Fibroblast of gingiva (primary cell): ENCODE measurements at regions not wholly inside any gene's neighbourhood (a gene's known extent, or its start where the extent isn't known, plus 50 kb on each side); places are given as distances from the start of the nearest gene placed in this dataset.

Experiments used
- DNase-seq: peaks from one replicate; pipeline ENCODE4 v3.0.0-alpha.2; 2011; ENCODE audit warnings: low read depth

DNA sequence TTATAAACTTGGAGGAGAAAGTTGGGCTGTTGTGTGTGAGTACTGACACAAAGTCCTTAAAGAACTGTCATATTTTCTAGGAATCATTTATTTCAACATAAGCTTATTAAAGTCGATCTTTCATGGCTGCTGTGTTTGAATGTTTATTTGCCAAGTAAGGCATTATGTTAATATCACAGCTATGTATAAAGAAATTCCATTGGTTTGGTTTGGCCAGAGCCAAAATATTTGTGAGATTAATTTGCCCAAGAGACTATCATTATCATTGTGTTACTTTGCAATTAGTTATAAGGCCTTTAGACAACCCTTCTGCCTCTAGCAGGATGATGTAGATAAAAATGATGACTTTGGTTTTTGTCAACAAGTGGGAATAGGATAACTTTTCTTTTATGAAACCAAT, 240.6 kb upstream of the NT5C1B start:
- DNase-seq = peak; percentile 39

DNA sequence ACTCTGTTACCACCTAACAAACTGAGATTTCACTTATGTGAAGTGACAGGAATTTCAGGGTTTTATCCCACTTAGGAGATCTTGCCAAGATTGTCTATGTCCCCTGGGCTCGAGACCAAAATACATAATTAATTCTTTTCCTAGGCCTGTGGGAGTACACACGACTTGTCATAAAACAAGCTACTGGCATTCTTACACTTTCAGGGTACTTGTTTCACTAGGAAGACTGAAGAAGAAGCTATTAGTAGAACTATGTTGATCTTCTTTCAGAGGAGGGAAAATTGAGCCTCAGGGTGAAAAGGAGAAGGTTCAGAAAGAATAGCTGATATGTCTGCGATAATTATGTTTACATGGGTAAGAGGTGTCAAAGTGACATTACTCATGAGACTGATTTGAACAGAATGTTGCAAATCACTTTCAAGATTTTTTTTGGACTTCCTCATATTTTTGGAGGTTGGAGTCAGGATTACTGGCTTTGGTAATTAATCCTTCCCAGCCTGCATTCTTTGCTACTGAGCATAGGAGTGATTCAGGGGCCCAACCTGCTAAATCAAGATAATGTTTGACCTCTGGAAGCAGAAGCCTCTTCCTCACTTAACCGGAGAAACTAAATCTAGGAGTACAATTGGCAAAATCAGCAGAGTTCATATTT, 240.0 kb upstream of the NT5C1B start:
- DNase-seq = peak; percentile 27

DNA sequence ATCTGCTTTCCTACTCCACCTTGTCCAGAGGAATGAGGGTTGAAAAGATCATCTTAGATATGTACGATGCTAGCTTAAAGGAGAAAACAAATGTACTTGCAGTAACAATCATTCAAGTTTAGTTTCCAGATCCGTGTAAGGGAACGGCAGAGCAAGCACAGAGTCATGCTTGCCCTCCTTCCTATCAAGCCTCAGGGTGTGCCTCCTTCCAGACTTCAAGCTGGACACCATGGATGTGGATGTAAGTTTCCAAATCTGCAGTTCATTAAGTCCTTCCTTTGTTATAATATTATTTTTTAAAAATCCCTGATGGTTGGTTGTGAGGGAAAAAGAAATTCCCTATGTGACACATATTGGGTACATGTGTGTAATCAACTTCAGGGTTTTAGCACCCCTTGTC, 238.9 kb upstream of the NT5C1B start:
- no peak for DNase-seq

DNA sequence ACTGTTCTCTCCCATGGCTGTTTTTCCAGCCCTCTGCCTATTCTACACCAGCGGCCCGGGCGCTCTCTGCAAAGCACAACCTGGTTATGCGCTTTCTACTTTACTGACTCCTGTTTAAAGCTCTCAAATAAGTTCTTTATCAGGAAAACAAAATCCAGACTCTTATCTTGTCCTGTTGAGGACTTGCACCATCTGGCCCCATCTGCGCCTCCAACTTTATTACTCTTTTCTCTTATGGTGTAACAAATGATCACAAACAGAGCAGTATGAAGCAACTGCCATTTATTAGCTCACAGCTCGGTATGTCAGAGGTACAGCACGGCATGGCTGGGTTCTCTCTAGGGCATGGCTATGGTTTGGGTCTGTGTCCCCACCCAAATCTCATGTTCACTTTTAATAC, 236.5 kb upstream of the NT5C1B start:
- no peak for DNase-seq

DNA sequence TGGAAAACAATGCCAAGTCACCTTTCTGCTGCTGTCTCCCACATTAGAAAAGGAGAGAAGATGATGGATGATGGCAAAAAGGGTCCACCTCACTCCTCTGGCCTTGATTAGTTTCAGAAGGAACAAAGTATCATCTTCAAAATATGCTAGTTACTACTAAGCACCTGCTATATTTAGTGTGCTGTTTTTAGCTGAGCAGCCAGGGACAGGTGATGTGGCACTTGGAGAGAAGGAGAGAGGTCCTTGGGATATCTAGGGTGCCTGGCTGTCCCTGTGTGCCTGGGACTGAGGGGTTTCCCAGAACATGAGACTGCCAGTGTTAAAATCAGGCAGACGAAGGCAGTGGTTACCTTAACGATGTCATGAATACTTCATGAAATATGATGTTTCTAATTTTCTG, 235.5 kb upstream of the NT5C1B start:
- no peak for DNase-seq

DNA sequence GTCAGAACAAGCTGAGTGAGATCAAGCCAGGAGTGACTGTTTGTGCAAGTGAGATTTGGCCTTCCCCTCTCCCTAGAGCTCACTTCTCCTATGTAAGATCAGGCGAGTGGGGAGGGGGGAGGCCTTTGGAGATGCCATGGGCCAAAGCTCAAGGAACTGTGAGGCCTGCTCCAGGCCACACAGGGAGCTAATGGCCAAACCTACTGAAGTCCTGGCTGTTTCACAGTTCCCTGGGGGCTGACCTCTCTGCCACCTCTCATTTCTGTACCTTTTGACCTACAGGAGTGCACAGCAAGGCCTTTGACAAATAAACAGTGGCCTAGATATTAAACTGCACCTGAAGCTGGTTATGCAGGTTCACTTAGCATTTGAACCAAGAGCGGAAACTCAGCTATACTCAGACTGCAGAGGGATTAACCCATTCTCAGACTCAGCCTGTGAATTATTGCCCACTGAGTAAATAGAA, 235.0 kb upstream of the NT5C1B start:
- no peak for DNase-seq

DNA sequence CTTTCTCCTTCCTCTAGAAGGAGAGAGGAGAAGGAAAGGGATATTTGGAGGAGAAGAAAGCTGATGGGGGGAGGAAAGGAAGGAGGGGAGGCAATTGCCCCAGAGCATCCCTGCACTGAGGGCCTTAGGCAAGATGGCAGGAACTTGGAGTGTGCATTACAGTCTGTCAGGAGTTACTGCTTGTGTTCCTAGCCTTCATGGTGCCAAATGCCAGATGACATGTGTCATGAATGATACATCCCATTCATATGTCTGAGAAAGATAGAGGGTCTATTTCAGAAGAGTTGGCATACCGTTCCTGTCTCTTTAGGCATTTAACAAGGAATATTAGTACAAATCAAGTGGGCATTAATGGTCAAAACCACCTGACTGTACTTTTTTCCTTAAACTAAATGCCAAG, 232.1 kb upstream of the NT5C1B start:
- DNase-seq = no peak

DNA sequence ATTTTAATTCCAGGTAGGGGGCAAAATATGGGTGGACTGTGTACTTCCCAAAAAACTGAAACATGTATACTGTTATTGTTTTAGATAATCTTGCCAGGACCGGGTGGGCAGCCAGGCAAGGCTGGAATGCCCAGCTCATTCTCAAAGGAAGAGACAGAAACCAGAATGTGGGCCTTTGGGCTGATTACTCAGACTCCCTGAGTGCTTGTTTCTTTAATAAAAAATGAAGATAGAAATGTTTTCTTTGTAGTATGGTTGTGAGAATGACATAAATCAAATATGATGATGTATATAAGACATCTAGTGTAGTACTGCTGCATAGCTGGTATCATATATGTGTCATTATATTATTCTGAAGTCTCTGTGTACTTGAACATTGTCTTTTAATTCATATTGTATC, 231.6 kb upstream of the NT5C1B start:
- no peak for DNase-seq

DNA sequence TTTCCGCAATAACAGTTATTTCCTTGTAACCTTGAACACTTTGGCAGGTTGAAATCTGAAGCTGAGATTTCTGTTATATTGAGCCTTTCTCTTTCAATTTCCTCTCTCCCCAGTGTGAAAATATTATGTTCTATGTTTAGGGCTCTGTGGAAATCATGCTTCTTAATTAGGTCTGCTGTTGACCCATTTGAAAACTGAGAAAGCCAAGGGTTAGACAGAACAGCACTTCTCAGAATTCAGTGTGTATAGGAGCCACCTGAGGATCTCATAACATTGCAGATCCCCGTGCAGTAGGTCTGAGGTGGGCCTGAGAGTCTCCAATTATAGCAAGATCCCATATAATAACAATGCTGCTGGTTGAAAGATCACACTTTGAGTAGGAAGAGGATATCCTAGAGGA, 230.2 kb upstream of the NT5C1B start:
- DNase-seq = no peak

DNA sequence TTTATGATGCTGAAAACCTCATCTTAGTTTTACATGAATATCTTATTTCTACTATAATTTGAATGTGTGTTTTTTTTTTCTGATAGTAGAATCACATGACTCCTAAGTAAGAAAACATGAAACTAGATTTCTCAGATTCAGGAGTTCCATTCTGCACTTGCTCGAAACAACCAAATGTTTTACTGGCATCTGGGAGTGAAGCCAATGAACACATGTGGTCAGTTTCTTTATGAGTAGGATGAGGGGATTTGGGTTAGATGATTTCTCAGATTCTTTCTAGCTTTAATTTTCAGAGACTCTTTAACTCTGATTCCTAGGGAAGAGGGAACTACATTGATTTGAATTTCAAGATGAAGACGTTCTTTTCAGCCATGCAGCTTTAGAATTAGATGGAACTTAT, 225.0 kb upstream of the NT5C1B start:
- DNase-seq = peak; percentile 36

DNA sequence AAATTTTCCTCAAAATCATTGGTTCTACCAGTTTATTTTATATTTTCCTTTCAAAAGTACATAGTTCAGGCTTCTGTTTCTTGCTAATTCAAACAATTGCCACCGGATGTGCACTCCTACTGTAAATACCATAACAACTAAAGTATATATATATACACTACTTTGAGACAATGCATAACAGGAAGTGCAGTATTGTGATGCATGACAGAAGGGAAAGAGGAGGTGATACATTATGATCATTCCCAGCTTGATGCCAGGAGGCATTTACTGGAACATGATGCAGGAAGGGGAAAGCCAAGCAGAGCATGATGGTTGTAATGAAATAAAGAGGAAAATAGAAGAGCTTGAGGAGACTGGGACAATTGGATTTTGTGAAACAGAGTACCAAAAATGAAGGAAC, 215.2 kb upstream of the NT5C1B start:
- DNase-seq = no peak

DNA sequence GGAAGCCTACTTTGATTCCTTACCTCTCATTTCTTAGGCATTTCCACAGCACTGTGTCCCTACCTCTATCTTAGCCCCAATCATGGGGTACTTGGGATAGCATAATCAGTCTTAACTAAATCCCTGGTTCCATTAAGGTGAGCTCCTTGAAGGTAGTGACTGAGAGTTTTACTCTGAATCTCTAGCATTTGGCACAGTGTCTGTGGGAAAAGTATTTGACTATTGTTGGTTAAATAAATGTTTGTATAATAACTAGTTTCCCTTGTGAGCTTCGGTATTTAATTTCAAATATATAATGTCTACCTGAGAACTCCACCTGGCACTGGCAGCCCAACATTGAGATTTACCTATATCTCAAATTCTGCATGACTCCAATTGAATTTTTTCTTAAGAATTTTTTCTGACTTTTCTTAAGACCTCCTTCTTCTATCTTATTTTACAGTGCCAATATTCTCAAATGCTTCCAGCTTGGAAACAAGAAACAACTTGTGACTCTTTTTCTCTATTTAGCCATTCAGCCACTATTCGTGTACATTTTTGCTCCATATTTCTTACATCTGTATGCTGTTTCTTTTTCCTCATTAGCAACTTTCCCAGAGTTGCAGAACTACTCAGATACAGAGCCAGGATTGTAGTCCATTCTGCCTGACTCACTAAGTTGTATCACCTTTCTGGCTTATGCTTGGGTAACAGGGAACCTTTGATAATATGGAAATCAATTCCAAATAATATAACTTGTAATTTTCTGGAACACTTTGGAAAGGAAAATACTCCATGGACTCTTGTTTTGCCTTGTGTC, 214.0 kb upstream of the NT5C1B start:
- no peak for DNase-seq

DNA sequence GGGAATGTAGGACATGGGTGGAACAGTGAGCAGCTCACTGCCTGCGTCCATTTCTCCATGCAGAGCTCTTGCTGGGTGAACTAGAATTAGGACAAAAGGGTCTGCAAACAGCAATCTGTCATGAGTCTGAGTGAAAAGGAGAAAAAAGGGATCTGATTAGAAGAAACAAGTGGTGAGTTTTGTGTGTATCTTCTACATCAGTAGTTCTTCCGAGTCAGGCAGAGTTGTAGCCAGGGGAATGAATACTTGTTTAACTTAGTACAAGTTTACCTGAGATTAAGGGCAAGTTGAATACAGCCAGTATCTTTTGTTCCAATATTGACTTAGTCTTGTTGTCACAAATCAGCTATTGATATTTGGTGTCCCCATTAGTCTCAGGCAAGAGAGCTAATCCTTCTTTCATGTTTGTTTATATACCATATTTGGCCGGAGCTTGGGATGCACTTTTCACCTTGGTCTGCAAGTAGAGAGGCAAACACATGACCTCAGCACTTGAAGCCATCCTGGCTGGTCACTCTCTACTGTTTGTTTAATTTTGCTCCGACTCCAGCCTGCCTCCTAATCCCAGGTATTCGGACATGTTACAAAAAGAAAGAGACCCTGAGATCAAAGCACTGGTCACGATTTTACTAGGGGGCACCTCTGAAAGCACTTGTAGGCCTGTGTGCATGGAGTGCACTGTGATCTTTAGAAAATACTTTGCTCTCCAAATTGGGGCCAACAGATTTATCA, 211.0 kb upstream of the NT5C1B start:
- no peak for DNase-seq

DNA sequence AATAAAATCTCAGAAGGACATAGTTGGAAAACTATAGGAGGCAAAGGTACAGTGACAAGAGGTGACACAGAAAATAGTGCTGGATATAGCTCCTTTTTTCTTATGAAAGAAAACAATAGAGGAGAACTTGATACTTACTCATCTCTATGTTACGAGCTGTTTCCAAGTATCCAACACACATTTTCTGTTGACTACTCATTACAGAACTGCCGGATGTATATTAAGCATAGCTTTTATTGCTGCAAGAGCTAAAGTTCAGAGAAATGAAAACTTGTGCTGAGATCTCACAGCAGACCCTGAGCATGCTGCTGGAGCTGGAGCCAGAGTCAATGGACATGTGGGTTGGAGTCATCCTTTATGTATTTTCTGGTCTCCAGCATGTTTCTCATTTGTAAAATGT, 210.0 kb upstream of the NT5C1B start:
- no peak for DNase-seq

DNA sequence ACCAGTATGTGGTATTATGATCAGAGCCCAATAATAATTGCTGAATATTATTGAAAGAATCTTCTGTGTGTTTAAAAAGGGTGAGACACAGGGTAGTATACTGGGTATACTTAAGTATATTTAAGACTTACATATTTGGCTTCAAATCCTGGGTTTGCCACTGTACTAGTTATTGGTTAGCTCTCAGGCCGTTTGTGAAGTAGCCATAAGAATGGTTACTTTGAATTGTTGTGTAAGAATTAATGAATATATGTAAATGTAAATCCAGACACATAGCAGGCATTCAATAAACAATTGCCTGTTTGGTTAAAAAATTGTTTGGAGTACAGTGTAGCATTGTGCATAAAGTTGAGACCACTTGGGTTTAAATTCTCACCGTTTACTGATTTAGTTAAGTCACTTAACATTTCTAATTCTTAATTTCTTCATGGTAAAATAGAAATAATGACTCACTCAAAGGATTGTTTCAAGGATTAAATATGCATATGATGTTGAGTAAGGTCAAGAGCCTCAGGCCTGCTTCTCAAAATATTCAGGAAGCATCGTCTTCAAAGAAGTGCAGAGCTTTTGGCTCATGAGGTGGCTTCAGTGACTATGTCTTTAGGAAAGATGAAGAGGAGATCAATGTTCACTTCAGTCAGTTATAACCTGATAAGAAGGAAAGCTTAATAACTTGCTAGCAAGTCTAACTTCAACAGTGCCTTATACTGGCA, 207.9 kb upstream of the NT5C1B start:
- DNase-seq = no peak

DNA sequence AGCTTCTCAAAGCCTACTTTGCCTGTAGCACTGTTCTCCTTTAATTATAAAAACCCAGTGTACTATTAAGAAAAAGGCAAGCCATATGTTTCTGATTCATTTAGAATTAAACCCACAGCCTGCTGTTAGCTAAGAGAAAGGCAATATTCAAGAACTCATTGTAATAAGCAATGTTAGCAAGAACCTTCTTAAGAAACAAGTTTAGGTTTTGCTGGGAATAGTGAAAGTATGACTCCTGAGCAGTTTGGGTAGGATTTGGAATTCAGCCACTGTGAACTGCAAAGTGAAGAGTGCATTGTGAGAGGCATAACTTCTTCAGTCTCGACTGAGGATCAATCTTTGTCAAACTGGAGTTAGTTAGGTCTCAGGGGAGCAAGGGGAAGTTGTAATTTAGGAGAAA, 206.5 kb upstream of the NT5C1B start:
- peak; percentile 52 for DNase-seq

DNA sequence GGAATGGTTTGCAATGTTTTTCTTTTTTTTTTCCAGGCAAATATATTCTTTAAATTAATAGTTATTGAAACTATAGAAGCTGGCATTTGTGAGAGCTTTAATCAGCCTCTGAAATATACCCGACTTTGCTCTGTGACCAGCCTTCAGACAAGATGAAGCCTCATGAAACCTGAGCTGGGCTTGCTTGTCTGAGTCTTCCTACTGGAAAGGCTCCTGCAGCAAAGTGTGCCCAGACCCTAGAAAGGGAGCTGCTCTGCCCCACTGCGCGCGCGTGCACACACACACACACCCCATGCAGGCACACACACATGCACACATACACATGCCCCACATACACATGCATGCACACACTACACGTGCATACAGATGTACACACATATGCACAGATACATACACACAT, 203.3 kb upstream of the NT5C1B start:
- no peak for DNase-seq

DNA sequence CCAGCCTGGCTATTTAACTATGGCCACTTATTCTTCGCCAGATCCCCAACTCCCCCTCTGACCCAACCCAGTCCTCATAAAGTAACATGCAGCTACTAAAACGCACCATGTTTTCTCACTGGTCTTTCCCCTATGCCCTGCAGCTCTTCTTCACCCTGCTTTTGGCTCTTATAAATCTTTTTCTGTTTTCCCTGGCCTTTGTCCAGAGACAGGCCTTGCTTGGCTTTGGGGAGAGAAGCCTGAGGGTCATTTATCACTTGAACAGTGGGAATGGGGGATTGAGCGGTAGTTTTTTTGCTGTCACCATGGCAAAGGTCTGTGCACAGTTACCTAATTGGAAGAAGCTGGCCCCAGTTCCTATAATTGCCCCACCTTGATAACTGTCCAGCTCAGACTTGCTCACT, 202.9 kb upstream of the NT5C1B start:
- DNase-seq = peak; percentile 41

DNA sequence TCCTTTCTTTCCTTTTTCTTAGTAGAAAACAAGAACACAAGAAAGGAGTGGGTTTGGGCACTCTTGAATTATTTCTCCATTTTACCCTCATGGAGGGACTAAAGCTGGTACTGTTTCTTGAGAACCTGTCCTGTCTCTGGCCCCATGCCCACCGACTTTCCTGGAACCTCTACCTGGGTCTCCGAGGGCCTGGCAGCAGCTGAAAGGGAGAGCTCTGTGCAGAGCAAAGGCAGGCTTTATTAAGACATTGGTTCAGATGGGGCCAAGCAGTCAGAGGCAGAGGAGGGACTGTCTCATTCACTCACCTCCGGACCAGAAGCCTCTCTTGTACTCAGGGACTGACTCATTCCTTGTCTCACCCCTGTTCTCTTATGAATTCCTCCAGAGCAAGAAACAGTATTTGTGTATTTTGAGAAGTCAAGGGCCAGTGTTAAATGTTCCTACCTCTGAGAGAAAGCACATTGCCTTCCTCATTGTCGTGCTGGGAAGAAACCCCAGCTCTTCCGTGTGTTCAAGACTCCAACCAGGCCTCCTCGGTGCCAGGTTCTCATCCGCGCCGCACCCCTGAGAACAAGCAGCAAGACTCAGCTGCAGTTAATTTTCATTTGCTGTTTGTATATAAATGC, 201.9 kb upstream of the NT5C1B start:
- no peak for DNase-seq

DNA sequence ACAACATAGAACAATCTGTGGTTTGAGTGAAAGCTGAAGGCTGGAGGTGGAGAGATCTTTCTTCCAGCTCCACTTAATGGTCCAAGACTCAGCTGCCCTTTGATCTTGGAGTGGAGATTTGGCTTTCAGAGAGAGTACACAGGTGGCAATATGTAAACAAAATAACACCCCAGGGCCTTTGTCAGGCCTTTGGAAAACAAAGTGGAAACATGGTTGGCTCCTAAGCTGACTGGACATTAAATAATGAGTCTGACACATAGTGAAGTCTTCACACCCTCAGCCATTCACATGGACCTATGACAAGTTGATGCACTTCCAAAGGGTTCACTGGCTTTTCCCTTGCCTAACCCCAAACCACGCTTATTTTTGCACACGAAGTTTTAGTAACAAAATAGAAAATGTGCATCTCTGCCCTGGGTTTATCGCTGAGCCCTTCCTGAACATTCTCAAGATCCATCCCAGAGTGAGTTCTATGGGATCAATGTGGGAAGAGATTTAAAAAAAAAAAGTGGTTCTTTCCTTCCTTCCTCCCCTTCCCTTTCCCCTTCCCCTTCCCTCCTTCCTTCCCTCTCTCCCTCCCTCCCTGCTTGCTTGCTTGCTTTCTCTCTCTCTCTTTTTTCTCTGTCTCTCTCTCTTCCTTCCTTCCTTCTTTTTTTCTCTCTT, 201.3 kb upstream of the NT5C1B start:
- DNase-seq = no peak

DNA sequence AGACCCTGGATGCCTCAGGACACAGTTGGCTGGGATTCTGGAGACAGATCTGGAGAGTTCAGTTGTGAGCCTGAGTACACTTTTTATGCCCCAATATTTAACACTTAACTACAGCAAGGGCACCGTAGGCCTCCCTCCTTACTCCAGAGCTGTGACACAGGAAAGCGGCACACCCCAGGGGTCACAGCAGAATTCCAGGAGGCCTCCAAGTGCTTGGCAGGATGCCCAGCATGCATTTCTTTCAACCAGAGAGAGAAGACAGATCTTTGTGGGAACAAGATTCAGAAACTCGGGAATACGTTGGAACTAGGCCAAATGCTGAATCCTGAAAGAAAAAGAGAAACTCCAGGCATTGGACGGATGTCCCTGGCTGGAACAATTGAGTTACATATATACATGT, 199.2 kb upstream of the NT5C1B start:
- DNase-seq = no peak
